Naive thymus-derived CD4-positive, alpha-beta T cell (primary cell): ENCODE measurements at regions not wholly inside any gene's neighbourhood (a gene's known extent, or its start where the extent isn't known, plus 50 kb on each side); places are given as distances from the start of the nearest gene placed in this dataset.
"Not testable (repeated sequence)": the region's sequence is repeated elsewhere in the genome, so short reads cannot be mapped to it uniquely, and the experiment has no call there.

ENCODE experiments used
- ATAC-seq: fragments of 150-1000 bp; cut with Tn5 transposase; 2 replicates; pipeline ENCODE4 v1.10.0; 2021; ENCODE audit warnings: mild to moderate bottlenecking, moderate library complexity
- CTCF ChIA-PET: fragments of 350-600 bp; sonication (Branson Sonifier 250); formaldehyde crosslinking; loops from one replicate; lab custom pipeline; 2021; ENCODE audit warnings: antibody characterized with exemption; lab: Charles Lee
- POLR2A ChIA-PET: fragments of 350-600 bp; sonication (Branson Sonifier 250); formaldehyde crosslinking; loops from one replicate; lab custom pipeline; 2021; ENCODE audit warnings: antibody characterized with exemption, inconsistent platforms; lab: Charles Lee
- DNase-seq, 9 donors: peaks; one replicate each; pipeline versions ENCODE4 v3.0.0 to v3.0.0-alpha.2; 2020 to 2022; ENCODE audit warnings: mixed read lengths in 1 of 9
- H3K27ac ChIP-seq: one replicate; pipeline ENCODE4 v1.7.0; 2013; ENCODE audit warnings: mild to moderate bottlenecking, low read depth, low read length, moderate library complexity
- H3K27me3 ChIP-seq, 2 donors: one replicate each; pipeline ENCODE4 v1.7.0; 2013; ENCODE audit warnings: low read length in 2 of 2, mild to moderate bottlenecking in 2 of 2, moderate library complexity in 2 of 2; ENCODE audit not compliant: control insufficient read depth in 2 of 2, insufficient read depth in 2 of 2
- H3K36me3 ChIP-seq, 3 experiments: 1 replicate in 2 of 3; 2 replicates in 1 of 3; pipeline ENCODE4 v1.7.0; 2013; ENCODE audit warnings: low read length in 3 of 3, mild to moderate bottlenecking in 3 of 3, moderate library complexity in 1 of 3; ENCODE audit not compliant: insufficient read depth in 3 of 3, control insufficient read depth in 2 of 3
- H3K4me1 ChIP-seq, 2 donors: one replicate each; pipeline ENCODE4 v1.7.0; 2013; ENCODE audit warnings: low read length in 2 of 2, mild to moderate bottlenecking in 2 of 2, moderate library complexity in 1 of 2; ENCODE audit not compliant: control insufficient read depth in 2 of 2, insufficient read depth in 2 of 2
- H3K4me3 ChIP-seq: 2 replicates; pipeline ENCODE4 v1.7.0; 2013; ENCODE audit warnings: mild to moderate bottlenecking, low read length
- H3K9me3 ChIP-seq, 3 experiments: 1 replicate in 2 of 3; 2 replicates in 1 of 3; pipeline ENCODE4 v1.7.0; 2013; ENCODE audit warnings: low read length in 3 of 3; ENCODE audit not compliant: control insufficient read depth in 2 of 3
- H3K27ac Mint-ChIP-seq, 9 donors: one replicate each; pipeline ENCODE4 v1.8.0; 2020 to 2022; ENCODE audit warnings: mixed read lengths in 9 of 9, mild to moderate bottlenecking in 8 of 9, moderate library complexity in 5 of 9, inconsistent platforms in 2 of 9
- H3K27me3 Mint-ChIP-seq, 5 donors: one replicate each; pipeline ENCODE4 v1.8.0; 2021 to 2022; ENCODE audit warnings: mixed read lengths in 5 of 5, mild to moderate bottlenecking in 1 of 5
- H3K36me3 Mint-ChIP-seq, 5 donors: one replicate each; pipeline ENCODE4 v1.8.0; 2020 to 2022; ENCODE audit warnings: mixed read lengths in 5 of 5, mild to moderate bottlenecking in 3 of 5, inconsistent platforms in 1 of 5
- H3K4me1 Mint-ChIP-seq, 7 donors: one replicate each; pipeline ENCODE4 v1.8.0; 2020 to 2022; ENCODE audit warnings: mixed read lengths in 7 of 7, mild to moderate bottlenecking in 3 of 7, inconsistent platforms in 1 of 7
- H3K4me3 Mint-ChIP-seq, 10 donors: one replicate each; pipeline ENCODE4 v1.8.0; 2020 to 2022; ENCODE audit warnings: mild to moderate bottlenecking in 10 of 10, mixed read lengths in 10 of 10, moderate library complexity in 6 of 10, inconsistent platforms in 2 of 10
- H3K9me3 Mint-ChIP-seq, 11 donors: one replicate each; pipeline ENCODE4 v1.8.0; 2020 to 2022; ENCODE audit warnings: mixed read lengths in 11 of 11, mild to moderate bottlenecking in 4 of 11, inconsistent platforms in 1 of 11, moderate library complexity in 1 of 11
- intact Hi-C, 2 donors: fragments of 100-400 bp; cut with micrococcal nuclease; formaldehyde crosslinking; loops; one replicate each; pipeline ENCODE4 v1.15.1; 2023

- H3K27me3 ChIP-seq, result no peaks in the 10 kb centered on the region
- intact Hi-C loops, result no loop called here
- H3K27ac ChIP-seq, result no peak overlapping the region
- ATAC-seq, result no peak
- H3K4me3 ChIP-seq, result no peak overlapping the region
- no peaks in the 10 kb centered on the region for H3K9me3 ChIP-seq
- H3K27me3 Mint-ChIP-seq, result peaks cover 0 to 8% (median 0%) of the 10 kb centered on the region in 5 donors
- H3K4me3 Mint-ChIP-seq, result no peak overlapping the region
- no peaks in the 10 kb centered on the region for H3K36me3 Mint-ChIP-seq
- POLR2A ChIA-PET, result no interaction called here
- CTCF ChIA-PET, result no interaction called here
- H3K36me3 ChIP-seq, result no peaks in the 10 kb centered on the region
- no peak overlapping the region for H3K27ac Mint-ChIP-seq
- H3K9me3 Mint-ChIP-seq, result no peaks in the 10 kb centered on the region
- DNase-seq, result no peak
- no peaks in the 10 kb centered on the region for H3K4me1 Mint-ChIP-seq
- no peaks in the 10 kb centered on the region for H3K4me1 ChIP-seq
Measured at GRCh38 chr2:122080316-122080715, 324.9 kb downstream of the TSN start.

GRCh38 chr2:122080871-122081270 lies 325.4 kb downstream of the TSN start:
- ChIA-PET POLR2A (no interaction called here), CTCF (no interaction called here)
- H3K9me3 ChIP-seq, result no peaks in the 10 kb centered on the region
- no peaks in the 10 kb centered on the region for H3K36me3 ChIP-seq
- no peaks in the 10 kb centered on the region for H3K36me3 Mint-ChIP-seq
- DNase-seq (no peak), ATAC-seq (no peak)
- no peaks in the 10 kb centered on the region for H3K4me1 Mint-ChIP-seq
- H3K27me3 Mint-ChIP-seq, result peaks cover 0 to 8% (median 0%) of the 10 kb centered on the region in 5 donors
- no peak overlapping the region for H3K27ac ChIP-seq
- intact Hi-C loops, result no loop called here
- no peaks in the 10 kb centered on the region for H3K27me3 ChIP-seq
- no peak overlapping the region for H3K27ac Mint-ChIP-seq
- H3K9me3 Mint-ChIP-seq, result peaks cover 0 to 4% (median 0%) of the 10 kb centered on the region in 11 donors
- H3K4me3 ChIP-seq, result no peak overlapping the region
- no peaks in the 10 kb centered on the region for H3K4me1 ChIP-seq
- H3K4me3 Mint-ChIP-seq, result no peak overlapping the region

GRCh38 chr2:122081751-122082150 lies 326.3 kb downstream of the TSN start:
- CTCF ChIA-PET, result no interaction called here
- H3K4me1 ChIP-seq, result no peaks in the 10 kb centered on the region
- no peak for DNase-seq
- Mint-ChIP-seq H3K27ac (no peak overlapping the region), H3K4me1 (no peaks in the 10 kb centered on the region), H3K4me3 (no peak overlapping the region), H3K27me3 (peaks cover 0 to 8% (median 0%) of the 10 kb centered on the region in 5 donors), H3K36me3 (no peaks in the 10 kb centered on the region), H3K9me3 (peaks cover 0 to 9% (median 0%) of the 10 kb centered on the region in 11 donors)
- no peaks in the 10 kb centered on the region for H3K9me3 ChIP-seq
- intact Hi-C loops, result no loop called here
- POLR2A ChIA-PET, result no interaction called here
- H3K36me3 ChIP-seq, result no peaks in the 10 kb centered on the region
- H3K27me3 ChIP-seq, result no peaks in the 10 kb centered on the region
- no peak overlapping the region for H3K27ac ChIP-seq
- H3K4me3 ChIP-seq, result no peak overlapping the region
- no peak for ATAC-seq

- peaks cover 0 to 12% (median 0%) of the 10 kb centered on the region in 11 donors for H3K9me3 Mint-ChIP-seq
- H3K4me1 ChIP-seq, result no peaks in the 10 kb centered on the region
- H3K27ac Mint-ChIP-seq, result no peak overlapping the region
- intact Hi-C loops, result no loop called here
- H3K36me3 Mint-ChIP-seq, result no peaks in the 10 kb centered on the region
- no peak overlapping the region for H3K4me3 ChIP-seq
- POLR2A ChIA-PET, result no interaction called here
- CTCF ChIA-PET, result no interaction called here
- no peak overlapping the region for H3K4me3 Mint-ChIP-seq
- peaks cover 0 to 8% (median 0%) of the 10 kb centered on the region in 5 donors for H3K27me3 Mint-ChIP-seq
- ATAC-seq, result no peak
- no peak for DNase-seq
- H3K27me3 ChIP-seq, result no peaks in the 10 kb centered on the region
- no peaks in the 10 kb centered on the region for H3K4me1 Mint-ChIP-seq
- H3K9me3 ChIP-seq, result no peaks in the 10 kb centered on the region
- H3K27ac ChIP-seq, result no peak overlapping the region
- H3K36me3 ChIP-seq, result no peaks in the 10 kb centered on the region
Measured at GRCh38 chr2:122083256-122084048, 328.0 kb downstream of the TSN start.

- intact Hi-C loops, ATAC-seq: not testable (repeated sequence)
Measured at GRCh38 chr2:122085672-122086071, 330.2 kb downstream of the TSN start.

GRCh38 chr2:122094557-122094956 lies 339.1 kb downstream of the TSN start:
- Mint-ChIP-seq H3K27me3 (peaks cover 0 to 19% (median 3%) of the 10 kb centered on the region in 5 donors), H3K36me3 (no peaks in the 10 kb centered on the region), H3K27ac (no peak overlapping the region), H3K4me1 (peaks cover 0 to 2% (median 0%) of the 10 kb centered on the region in 7 donors), H3K9me3 (peaks cover 0 to 4% (median 0%) of the 10 kb centered on the region in 11 donors), H3K4me3 (no peak overlapping the region)
- intact Hi-C loops, result no loop called here
- ChIA-PET CTCF (no interaction called here), POLR2A (no interaction called here)
- Histone ChIP-seq H3K9me3 (no peaks in the 10 kb centered on the region), H3K27me3 (no peaks in the 10 kb centered on the region), H3K4me3 (no peak overlapping the region), H3K4me1 (no peaks in the 10 kb centered on the region), H3K27ac (no peak overlapping the region), H3K36me3 (no peaks in the 10 kb centered on the region)
- DNase-seq, result no peak
- no peak for ATAC-seq

More at GRCh38 chr2:122085672-122086071, 330.2 kb downstream of the TSN start:
- CTCF ChIA-PET, H3K27me3 ChIP-seq, POLR2A ChIA-PET, H3K36me3 ChIP-seq, H3K4me3 ChIP-seq, H3K27me3 Mint-ChIP-seq, H3K27ac ChIP-seq, H3K9me3 ChIP-seq, DNase-seq, H3K4me3 Mint-ChIP-seq, H3K36me3 Mint-ChIP-seq, H3K4me1 Mint-ChIP-seq, H3K27ac Mint-ChIP-seq, H3K4me1 ChIP-seq: not testable (repeated sequence)
- H3K9me3 Mint-ChIP-seq, result peaks cover 0 to 27% (median 0%) of the 10 kb centered on the region in 11 donors

GRCh38 chr2:122096761-122097160 lies 341.3 kb downstream of the TSN start:
- no peak overlapping the region for H3K4me3 Mint-ChIP-seq
- ATAC-seq, result no peak
- H3K27me3 Mint-ChIP-seq, result peaks cover 0 to 20% (median 3%) of the 10 kb centered on the region in 5 donors
- no peak for DNase-seq
- H3K9me3 Mint-ChIP-seq, result peaks cover 0 to 4% (median 0%) of the 10 kb centered on the region in 11 donors
- H3K36me3 ChIP-seq, result no peaks in the 10 kb centered on the region
- no peaks in the 10 kb centered on the region for H3K36me3 Mint-ChIP-seq
- ChIA-PET POLR2A (no interaction called here), CTCF (no interaction called here)
- intact Hi-C loops, result no loop called here
- H3K27ac Mint-ChIP-seq, result no peak overlapping the region
- H3K4me1 Mint-ChIP-seq, result peaks cover 0 to 2% (median 0%) of the 10 kb centered on the region in 7 donors
- H3K27ac ChIP-seq, result no peak overlapping the region
- no peak overlapping the region for H3K4me3 ChIP-seq
- H3K4me1 ChIP-seq, result no peaks in the 10 kb centered on the region
- no peaks in the 10 kb centered on the region for H3K27me3 ChIP-seq
- H3K9me3 ChIP-seq, result no peaks in the 10 kb centered on the region
